NCI-H2107 treated with DMSO at 0.1 percent for 48 hours (cell line): ENCODE measurements at regions not wholly inside any gene's neighbourhood (a gene's known extent, or its start where the extent isn't known, plus 50 kb on each side); places are given as distances from the start of the nearest gene placed in this dataset.
"Not testable (repeated sequence)": the region's sequence is repeated elsewhere in the genome, so short reads cannot be mapped to it uniquely, and the experiment has no call there.

Experiments
- DNase-seq: peaks from one replicate; lab custom pipeline; 2025; ENCODE audit not compliant: unreplicated experiment; lab: John Stamatoyannopoulos, UW

- no peak for DNase-seq
Measured at GRCh38 chr14:84074626-84075025, 1455.3 kb upstream of the FLRT2 start.

GRCh38 chr14:84080944-84081343, 1449.0 kb upstream of the FLRT2 start:
- no peak for DNase-seq

DNA sequence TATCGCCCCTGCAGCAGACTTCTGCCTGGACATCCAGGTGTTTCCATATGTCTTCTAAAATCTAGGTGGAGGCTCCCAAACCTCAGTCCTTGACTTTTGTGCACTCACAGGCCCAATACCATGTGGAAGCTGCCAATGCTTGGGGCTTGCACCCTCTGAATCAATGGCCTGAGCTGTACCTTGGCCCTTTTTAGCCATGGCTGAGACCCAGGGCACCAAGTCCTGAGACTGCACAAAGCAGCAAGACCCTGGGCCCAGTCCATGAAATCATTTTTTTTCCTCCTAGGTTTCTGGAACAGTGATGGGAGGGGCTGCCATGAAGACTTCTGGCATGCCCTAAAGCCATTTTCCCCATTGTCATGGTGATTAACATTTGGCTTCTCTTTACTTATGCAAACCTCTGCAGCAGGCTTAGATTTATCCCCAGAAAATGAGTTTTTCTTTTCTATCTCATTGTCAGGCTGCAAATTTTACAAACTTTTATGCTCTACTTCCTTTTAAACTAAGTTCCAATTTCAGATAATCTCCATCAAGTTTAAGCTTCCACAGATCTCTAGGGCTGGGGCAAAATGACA, 1445.8 kb upstream of the FLRT2 start:
- no peak for DNase-seq

DNA sequence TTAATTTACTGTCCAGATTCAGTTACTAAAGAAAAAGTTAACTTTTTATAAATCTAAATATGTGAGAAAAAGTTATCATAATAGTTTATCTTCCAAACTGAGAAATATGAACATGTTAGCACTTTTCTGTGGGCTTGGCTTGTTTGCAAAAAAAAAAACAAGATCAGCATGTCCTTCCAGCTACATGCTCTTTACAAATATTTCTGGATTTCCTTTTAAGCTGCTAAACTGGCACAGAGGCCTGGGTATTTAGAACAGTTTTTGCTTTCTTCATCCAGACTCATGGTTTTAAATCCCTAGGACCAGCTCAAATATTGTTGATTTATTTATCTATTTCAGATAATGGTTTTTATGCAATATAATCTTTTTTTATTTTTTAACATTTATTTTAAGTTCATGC, 1444.5 kb upstream of the FLRT2 start:
- DNase-seq, result no peak

- DNase-seq, result no peak
Measured at GRCh38 chr14:84086714-84087113, 1443.2 kb upstream of the FLRT2 start.

DNA sequence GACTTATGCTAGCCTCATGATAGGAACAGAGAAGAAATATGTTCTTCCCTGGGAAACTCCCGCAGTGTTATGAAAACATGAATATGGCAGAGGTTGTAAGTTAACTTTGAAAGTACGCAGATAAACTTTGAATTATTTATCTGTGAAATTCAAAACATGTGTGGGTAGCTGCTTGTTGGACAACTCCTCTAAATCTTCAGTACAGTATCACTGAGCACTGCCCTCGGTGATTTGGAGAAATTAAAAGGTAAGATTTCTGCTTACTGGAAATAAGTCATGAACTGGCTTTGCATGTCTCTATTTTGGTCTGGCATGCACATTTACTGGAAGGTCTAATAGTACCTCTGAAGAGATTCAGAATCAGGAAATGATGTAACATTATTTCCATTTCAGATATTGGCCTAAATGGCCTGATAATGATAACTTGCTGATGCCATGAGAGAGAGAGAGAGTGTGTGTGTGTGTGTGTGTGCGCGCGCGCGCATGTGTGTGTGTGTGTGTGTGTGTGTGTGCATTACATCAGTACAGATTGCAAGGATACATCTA, 1441.9 kb upstream of the FLRT2 start:
- no peak for DNase-seq

DNA sequence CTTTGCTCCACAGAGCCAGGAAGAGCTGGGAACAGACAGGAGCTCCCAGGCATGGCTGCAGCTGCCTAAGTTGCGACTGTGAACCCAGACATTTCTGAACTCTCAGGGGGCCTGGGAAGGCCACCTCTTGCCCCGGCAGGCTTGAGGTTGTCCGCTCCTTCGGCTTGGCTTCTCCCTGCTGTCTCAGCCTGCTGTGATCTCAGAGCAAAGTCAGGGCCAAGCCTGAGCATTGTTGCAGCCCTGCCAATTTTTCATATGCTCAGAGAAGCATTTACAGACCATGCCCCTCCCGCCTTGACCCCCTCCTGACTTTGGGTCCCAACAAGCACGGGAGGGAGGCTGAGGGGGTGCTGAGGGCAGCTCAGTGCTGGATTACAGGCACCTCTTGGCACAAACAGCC, 1439.1 kb upstream of the FLRT2 start:
- no peak for DNase-seq

DNA sequence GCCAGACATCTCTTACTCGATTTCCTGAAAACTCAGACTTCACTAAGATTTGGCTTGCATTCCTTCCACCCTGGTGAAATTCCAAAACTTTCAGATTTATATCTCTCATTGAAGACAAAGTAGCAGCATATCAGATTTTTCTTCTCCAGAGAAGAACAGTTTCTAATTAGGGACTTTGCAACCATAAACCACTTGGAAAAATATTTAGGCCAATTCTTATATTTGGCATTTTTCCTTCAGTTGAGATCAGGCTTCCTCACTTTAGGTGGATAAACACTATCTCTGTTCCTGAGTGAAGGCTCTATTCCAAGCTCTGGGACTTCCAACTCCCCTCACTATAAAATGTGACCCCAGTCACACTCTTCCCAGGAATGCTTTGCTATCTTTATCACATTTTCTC, 1434.3 kb upstream of the FLRT2 start:
- no peak for DNase-seq

- DNase-seq, result no peak
Measured at GRCh38 chr14:84098261-84098660, 1431.7 kb upstream of the FLRT2 start.

DNA sequence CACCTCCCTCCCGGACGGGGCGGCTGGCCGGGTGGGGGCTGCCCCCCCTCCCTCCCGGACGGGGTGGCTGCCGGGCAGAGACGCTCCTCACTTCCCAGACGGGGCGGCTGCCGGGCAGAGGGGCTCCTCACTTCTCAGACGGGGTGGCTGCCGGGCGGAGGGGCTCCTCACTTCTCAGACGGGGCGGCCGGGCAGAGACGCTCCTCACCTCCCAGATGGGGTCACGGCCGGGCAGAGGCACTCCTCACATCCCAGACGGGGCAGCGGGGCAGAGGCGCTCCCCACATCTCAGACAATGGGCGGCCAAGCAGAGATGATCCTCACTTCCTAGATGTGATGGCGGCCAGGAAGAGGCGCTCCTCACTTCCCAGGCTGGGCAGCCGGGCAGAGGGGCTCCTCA, 1430.4 kb upstream of the FLRT2 start:
- not testable (repeated sequence) for DNase-seq

GRCh38 chr14:84107835-84108343, 1422.1 kb upstream of the FLRT2 start:
- DNase-seq, result no peak

DNA sequence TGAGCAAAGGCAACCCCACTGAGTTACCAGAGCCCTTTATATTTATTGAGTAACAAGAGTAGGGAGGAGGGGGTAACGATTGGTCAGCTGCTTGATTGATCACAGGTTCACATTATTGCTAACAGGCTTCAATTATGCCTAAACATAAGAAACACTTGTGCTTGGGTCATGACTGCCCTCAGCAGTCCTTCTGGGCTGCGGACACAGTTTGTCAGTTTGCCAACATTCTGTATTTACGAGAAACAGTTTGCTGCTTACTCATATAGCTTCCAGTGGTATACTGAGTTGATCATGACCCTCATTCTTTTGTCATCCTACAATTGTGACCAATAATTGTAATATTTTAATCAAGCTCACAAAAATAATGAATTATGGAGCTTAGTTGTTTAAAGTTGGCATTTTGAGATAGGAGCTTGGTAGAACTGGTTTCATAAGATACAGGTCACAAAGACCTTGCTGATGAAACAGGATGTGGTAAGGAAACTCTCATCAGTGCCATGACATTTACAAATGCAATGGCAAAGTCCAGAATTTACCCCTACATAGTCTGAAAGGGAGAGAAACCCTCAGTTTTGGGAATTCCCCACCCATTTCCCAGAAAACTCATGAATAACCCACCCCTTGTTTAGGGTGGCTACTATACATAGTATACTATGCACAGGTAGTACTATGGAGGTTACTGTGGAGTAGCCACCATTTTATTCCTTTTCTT, 1421.0 kb upstream of the FLRT2 start:
- DNase-seq, result no peak

DNA sequence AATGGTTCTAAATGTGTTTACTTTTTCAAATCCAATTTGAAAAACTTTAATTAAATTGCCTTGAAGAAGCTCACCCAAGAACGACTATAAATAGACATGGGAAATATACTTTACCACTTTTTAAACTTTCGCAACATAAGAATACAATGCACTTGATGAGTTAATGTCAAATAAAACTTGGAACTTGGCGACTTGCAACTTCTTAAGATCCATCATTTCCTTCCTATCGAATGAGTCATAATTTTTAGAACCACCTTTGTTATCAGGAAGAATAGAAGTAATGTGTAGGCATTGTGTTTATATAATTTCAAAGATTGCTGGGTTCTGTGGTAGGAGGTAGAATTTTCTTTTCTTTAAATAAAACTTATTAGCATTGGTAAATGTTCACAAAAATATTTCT, 1417.4 kb upstream of the FLRT2 start:
- no peak for DNase-seq

GRCh38 chr14:84125676-84126075, 1404.3 kb upstream of the FLRT2 start:
- no peak for DNase-seq

DNA sequence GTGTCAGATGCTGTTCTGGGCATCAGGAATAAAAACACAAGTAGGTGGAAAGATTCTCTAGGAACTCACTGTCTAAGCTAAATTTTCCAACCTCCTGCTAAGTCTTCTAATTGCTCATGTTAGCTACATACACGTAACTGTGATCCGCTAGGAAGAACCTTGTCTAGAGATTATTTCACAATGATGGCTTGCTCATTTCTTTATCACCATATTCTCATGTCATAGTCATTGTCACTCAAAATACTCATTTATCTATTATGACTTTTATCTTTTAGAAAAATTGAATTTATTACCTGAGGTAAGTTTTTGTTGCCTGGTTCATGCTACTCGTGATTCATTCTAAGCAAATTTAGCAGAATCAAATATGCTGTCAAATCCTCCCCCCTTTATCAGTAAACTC, 1402.4 kb upstream of the FLRT2 start:
- DNase-seq, result no peak

DNA sequence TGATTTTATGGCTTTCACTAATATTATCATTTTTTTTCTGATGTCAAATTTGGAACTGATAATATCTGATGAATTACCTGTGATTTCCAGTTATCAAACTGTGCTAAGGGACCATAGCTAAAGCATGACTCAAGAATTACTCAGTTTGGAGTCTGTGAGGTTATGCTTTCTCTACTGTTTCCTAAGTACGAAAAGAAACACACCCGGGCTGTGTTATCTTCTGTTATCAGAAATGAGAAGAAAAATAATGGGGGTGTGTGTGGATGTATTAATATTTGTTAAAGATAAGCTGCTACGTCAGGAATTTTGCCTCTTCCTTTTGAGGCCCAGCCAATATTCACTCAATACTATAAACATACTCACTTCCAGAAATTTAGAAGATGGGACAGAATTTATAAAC, 1401.9 kb upstream of the FLRT2 start:
- no peak for DNase-seq

- no peak for DNase-seq
Measured at GRCh38 chr14:84129007-84129406, 1400.9 kb upstream of the FLRT2 start.

GRCh38 chr14:84129941-84130340, 1400.0 kb upstream of the FLRT2 start:
- DNase-seq, result no peak

- no peak for DNase-seq
Measured at GRCh38 chr14:84131924-84132323, 1398.0 kb upstream of the FLRT2 start.

DNA sequence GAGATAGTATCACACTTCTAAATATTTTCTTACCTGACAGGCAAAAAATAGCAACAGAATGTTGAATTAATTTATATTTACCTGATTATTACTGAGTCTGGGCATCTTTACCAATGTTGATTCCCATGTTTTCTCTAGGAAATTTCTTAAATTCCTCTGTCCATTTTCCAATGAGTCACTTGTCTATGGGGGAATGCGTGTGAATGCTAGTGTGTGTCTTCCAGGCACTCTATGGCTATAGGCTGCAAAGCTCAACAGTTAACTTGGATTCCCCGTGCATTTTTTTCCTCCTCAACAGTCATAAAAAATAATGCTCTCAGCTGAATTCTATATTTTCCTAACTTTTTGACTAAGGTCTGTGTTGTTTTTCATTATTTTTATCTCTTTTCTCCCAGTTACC, 1385.8 kb upstream of the FLRT2 start:
- DNase-seq, result no peak

DNA sequence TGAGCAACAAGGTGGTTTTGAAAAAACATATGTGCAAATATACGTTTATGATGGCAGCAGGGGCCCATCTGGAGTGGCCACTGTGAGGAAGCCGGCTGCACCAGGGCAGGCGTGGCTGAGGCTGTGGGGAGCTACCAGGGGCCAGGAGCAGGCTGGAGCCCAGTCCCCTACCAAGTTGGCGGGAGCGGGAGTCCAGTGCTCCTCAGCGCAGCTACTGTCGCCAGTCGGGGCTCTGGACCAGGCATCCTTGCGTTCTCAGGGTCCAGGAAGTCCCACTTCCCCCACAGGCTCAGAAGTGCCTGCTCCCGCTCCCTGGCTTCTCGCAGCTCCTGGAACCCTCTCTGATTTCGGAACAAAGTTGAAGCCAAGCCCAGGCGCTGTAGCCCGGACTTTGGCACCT, 1377.5 kb upstream of the FLRT2 start:
- no peak for DNase-seq

GRCh38 chr14:84162633-84163032, 1367.3 kb upstream of the FLRT2 start:
- no peak for DNase-seq

DNA sequence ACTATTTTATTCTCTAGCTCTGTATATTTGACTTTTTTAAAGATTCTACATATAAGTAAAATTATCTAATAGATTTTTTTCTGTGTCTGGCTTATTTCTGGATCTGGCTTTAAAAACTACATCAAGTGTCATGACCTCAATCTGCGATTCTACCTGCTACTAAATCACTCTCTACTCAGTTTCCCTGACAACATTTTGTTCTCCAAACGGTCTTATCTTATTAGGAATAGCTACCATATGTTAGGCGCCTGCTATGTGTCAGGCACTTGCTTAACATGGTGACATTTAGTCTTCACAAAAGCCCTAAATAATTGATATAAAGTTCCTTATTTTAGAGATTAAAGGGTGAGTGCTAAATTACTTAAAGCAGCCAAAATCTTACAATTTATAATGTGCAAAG, 1362.9 kb upstream of the FLRT2 start:
- DNase-seq, result no peak
